ENCODE measurements at regions not wholly inside any gene's neighbourhood (a gene's known extent, or its start where the extent isn't known, plus 50 kb on each side); places are given as distances from the start of the nearest gene placed in this dataset.

DNA sequence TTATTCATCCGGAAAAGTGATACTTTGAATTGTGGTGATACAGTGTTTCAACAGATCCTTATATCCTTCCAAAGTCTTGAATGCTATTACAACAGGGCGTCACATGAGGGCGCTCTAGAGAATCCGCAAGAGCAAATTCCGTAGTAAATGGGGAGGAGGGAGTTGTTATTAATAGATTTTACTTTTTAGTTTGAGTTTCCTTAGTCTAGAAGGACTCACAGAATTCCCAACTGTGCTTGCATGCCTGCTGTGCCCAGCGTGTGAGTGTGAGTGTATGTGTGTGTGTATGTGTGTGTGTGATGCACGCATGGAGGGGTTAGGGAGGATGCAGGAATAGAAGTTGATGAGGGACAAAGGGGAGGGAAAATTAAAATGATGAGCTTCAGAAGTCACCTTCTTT, 375.3 kb downstream of the C12orf75 start:
- DNase-seq (ENCODE audit: low spot score) = peak; percentile 56

DNA sequence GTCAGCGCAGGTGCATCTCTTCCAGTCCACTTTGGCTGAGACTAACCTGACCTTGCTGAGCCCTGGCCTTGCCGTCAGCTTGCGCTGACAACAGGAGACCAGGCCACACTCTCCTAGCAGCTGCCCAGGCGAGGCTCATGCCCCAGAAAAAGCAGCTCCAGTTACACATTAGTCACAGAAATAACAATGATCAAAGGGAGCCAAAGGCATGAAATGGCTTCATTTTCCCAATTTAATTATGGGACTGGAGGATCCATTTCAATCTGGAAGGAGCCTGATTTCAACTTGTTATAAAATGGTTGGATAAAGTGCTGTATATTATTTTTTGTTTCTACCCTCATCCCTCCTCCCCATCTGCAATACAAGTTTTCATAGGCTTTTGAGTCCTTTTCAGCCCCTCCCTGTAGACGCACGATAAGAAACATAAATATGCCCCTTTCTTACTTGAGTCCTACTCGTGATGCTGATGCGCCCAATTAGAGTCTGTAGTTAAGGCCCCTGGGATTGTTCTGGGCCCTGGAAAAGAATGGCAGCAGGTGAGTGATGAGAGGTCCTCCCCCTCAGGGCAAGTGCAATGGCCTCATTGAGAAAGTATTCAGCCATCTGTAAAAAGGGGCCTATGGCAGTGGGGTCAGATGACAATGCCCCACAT, 376.0 kb downstream of the C12orf75 start:
- DNase-seq (ENCODE audit: low spot score) = peak; percentile 81

DNA sequence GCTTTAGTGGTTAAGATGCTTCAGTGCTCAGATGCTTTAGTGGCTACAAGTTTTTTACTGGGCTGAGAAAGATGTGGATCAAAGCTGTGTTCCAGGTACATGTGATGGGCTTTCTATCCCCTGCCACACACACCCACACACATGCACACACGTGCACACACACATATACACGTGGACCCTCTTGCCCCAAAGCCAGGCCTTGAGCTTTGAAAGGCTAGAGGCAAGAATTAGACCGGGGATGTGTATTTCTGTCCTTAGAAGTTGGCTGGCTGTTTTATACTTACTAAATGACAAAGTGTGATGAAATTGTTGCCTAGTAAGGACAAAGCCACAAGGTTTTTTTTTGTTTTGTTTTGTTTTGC, 376.5 kb downstream of the C12orf75 start:
- no peak for DNase-seq (ENCODE audit: low spot score)

DNA sequence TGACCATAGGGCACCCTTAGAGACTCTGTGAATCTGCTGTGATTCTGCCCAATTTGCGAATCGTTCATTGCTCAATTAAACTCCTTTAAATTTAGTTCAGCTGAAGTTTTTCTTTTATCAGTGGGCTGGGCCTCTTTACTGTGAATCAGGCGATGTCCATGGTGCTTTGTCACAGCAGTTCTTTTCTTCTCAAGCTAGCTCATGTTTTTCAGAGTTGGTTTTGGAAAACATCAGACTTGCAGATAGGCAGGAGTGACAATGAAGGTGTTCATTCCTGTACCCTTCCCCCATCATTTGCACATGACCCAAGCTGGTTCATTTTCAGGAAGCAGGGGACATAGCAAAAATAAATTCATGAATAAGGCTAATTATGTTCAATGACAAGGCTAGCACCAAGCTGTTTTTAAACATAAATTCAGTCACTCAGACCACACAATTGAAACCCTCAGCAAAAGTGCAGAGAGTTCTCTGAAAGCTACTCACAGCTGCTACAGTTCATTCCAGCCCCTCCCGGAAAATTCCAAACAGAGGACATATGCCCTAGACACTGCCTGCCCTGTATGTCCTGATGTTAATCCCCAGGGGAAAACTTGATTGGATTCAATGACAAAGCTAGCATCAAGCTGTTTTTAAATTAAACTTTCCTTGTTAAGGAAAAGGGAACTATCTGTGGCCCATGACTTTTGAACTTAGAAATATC, 383.3 kb downstream of the C12orf75 start:
- DNase-seq (ENCODE audit: low spot score) = no peak

- DNase-seq (ENCODE audit: low spot score) = no peak
Observed at GRCh38 chr12:105716621-105717020, 386.1 kb downstream of the C12orf75 start.

DNA sequence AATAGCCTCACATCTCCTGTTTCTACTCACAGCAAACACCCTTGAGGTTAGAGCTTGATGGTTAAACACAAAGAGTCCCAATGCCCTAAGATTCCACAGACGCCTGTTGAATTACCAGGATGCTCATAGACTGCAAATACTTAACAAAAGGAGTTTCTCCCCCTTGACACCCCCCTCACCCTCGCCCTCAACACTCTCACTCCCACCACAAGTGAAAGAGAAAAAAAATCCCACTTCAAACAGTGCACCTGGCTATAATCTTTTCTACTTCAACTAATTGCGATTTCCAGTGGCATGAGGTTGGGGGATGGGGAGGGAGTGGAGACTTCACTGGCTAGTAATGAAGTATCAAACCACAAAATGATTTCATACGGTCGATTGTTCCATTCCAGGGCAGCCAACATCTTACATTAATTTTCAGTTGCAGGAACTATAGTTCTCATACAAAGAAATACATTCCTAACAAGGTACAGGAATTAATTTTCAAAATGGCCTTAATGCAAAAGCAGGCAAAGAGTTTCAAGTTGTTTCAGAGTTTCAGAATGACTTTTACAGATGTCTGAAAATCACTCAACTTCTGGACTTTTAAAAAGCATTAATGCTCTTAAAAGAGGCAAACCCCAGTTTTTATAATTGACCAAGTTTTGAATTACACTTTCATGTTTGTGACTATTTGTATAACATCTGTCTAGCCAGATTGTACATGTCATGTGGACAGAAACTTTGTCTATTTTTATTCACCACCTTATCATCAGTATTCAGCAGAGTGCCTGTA, 390.7 kb downstream of the C12orf75 start:
- DNase-seq (ENCODE audit: low spot score) = no peak

- no peak for DNase-seq (ENCODE audit: low spot score)
Observed at GRCh38 chr12:105721891-105722290, 391.4 kb downstream of the C12orf75 start.

DNA sequence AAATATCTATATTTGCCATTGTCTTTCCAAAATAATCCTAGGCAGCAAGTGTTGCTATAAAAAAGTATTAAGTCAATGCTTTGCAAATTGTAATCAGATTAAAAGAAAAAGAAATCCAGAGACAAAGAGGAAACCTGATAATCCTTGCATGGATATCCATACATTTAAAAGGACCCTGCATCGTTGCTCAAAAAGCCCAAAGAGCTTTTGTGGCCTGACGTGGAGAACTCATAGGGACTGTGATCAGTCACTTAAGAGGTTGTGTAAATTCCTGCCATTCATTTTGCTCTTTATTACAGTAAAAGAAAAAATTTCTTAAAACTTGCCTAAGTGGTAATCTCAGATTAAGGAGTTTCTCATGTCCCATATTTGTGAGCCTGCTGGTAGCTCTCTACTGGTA, 392.6 kb downstream of the C12orf75 start:
- DNase-seq (ENCODE audit: low spot score) = no peak

- no peak for DNase-seq (ENCODE audit: low spot score)
Observed at GRCh38 chr12:105723494-105723893, 393.0 kb downstream of the C12orf75 start.

DNA sequence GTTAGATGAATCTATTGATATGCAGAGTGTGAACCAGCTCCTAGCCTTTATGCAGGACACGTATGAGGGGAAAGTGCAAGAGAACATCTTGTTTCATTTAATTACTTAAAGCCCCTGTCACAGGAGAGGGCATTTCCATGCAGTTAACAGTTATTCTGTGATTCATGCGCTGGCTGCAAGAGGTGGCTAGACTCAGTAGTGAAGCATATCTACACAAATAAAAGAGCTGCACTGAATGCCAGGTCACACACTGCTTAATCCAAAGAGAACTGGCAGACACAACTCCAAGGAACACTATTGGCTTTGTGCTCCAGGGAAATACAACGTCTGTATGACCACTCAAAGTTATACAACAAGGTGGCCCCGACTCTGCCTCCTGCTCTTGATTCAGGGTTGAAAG, 394.1 kb downstream of the C12orf75 start:
- DNase-seq (ENCODE audit: low spot score) = peak; percentile 9

- no peak for DNase-seq (ENCODE audit: low spot score)
Observed at GRCh38 chr12:105725054-105725453, 394.6 kb downstream of the C12orf75 start.

GRCh38 chr12:105729181-105729771, 398.8 kb downstream of the C12orf75 start:
- DNase-seq (ENCODE audit: low spot score) = no peak

- no peak for DNase-seq (ENCODE audit: low spot score)
Observed at GRCh38 chr12:105729926-105730325, 399.4 kb downstream of the C12orf75 start.

DNA sequence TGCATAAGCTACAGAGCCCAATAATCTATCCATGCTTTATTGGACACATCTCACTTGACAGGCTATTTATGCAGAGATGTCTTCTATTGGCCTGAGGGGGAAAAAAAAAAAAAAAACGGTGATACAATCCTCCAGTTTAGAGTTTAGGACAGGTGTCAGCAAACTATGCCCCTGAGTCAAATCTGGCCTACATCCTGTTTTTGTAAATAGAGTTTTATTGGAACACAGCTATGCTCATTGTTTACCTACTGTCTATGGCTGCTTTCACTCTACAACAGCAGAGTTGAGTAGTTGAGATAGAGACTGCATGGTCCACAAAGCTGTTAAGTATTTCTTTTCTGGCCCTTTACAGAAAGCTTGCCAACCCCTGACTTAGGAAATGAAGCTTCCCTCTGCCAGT, 403.1 kb downstream of the C12orf75 start:
- DNase-seq (ENCODE audit: low spot score) = no peak

- no peak for DNase-seq (ENCODE audit: low spot score)
Observed at GRCh38 chr12:105736498-105736897, 402.3 kb downstream of the NUAK1 start.

DNA sequence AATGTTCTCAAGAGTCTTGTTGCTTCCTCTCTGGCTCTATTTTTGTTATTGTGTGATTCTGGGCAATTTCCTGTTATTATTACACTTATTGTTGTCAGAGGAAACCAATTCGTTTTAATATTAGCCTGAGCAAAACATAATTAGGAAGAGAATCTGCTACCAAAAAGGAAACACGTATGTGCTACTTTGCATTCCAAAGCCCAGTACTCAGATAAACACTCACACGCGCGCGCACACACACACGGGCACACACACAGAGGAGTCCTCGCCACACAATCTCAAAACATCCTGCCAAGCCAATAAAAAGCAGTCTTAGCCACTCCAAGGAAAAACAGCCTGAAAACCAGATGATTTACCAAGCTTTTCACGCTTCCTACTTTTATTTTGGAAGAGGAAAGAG, 400.7 kb downstream of the NUAK1 start:
- DNase-seq (ENCODE audit: low spot score) = no peak

DNA sequence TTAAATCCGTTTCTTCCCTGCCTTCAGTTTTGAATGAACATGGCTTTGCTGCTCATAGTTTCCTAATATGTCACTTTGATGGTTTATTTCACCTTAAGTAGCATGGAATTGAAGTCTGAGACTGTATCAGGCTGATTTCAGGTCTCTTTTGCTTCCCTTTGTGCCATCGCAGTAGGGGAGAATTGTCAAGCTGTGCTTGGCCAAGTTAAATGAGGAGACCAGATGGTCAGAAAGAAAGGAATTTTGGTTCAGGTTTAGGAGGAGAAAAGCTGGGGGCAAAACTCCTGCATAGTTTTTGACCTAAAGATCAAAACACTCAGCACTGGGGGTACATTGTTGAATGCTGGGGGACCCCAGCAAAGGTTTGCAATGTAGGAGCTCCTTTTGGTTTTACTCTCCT, 398.4 kb downstream of the NUAK1 start:
- no peak for DNase-seq (ENCODE audit: low spot score)

- DNase-seq (ENCODE audit: low spot score) = no peak
Observed at GRCh38 chr12:105740970-105741725, 397.6 kb downstream of the NUAK1 start.

GRCh38 chr12:105741786-105742566, 396.8 kb downstream of the NUAK1 start:
- DNase-seq (ENCODE audit: low spot score) = peak; percentile 7

DNA sequence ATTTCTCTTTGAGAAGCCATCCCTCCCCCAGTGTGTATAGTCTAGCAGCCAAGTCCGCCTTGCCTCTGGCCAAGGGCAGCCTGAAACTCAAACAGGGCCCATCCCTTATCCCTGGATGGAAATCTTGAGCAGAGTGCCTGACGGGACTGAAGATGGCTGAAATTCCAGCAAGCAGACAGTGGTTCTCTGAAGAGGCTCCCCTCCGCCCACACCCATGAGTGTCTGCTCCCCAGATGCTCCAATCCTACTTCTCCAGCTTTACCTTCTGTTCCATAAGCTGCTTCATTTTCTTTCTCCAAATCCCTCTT, 396.2 kb downstream of the NUAK1 start:
- DNase-seq (ENCODE audit: low spot score) = no peak

- DNase-seq (ENCODE audit: low spot score) = no peak
Observed at GRCh38 chr12:105744371-105745058, 394.2 kb downstream of the NUAK1 start.
